ENCODE measurements at regions not wholly inside any gene's neighbourhood (a gene's known extent, or its start where the extent isn't known, plus 50 kb on each side); places are given as distances from the start of the nearest gene placed in this dataset.

DNA sequence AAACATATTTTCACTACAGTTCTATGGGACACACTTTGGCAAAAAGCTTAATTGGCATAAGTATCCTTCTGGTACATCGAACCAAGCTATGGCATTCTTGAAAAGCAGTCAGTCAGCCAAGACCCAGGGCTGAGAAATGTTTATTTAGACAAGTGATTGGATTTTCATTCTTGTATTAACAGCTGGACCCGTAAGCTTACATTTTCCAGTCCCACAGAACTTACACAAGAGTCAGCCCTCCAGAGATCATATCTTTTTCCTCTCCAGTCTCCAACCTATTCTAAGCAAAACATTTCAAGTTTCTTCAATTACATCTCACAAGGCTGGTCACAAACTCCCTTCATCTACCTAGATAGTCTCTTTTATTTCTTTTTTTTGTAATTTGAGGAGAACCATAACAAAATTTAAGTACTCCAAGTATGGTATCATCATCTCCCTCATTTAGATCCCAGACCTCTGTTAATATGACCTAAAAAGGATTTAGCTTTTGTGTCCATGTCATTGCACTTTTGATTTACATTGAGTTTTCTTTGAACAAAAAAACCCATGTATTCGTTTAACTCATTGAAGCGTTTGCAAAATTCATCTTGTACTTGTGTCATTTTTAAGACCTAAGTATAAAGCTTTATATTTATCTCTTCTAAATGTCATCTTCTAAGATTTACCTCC lies 67.9 kb upstream of the GRK3 start (continued):
- TF ChIP-seq RXRA (IDR thresholded peaks at IDR 0.05; ENCODE audit: insufficient read depth, low read depth, low read length) (no peak), RNF2 (IDR thresholded peaks at IDR 0.05; ENCODE audit: borderline replicate concordance, low read depth, low read length, missing control alignments, poor library complexity, severe bottlenecking) (no peak), CHD2 (IDR thresholded peaks at IDR 0.05; ENCODE audit: low read length) (no peak), RAD21 (IDR thresholded peaks at IDR 0.05 in 1 of 2, conservative IDR thresholded peaks at IDR 0.05 in 1 of 2; ENCODE audit: low read depth in 2 of 2, low read length in 2 of 2) (no peak), EGR1 (IDR thresholded peaks at IDR 0.05; ENCODE audit: borderline replicate concordance, low read depth, low read length) (no peak)

All from H1 (cell line).